ENCODE measurements at regions not wholly inside any gene's neighbourhood (a gene's known extent, or its start where the extent isn't known, plus 50 kb on each side); places are given as distances from the start of the nearest gene placed in this dataset.
"Not testable (repeated sequence)": the region's sequence is repeated elsewhere in the genome, so short reads cannot be mapped to it uniquely, and the experiment has no call there.

- no peak for DNase-seq
These were observed 843.9 kb downstream of the FRK start for GRCh38 chr6:115216835-115217234.

GRCh38 chr6:115214283-115214682, 846.4 kb downstream of the FRK start:
- no peak for DNase-seq

GRCh38 chr6:115203381-115203780, 857.3 kb downstream of the FRK start:
- no peak for DNase-seq

GRCh38 chr6:115194981-115195638, 852.3 kb upstream of the HS3ST5 start:
- no peak for DNase-seq

- DNase-seq, result no peak
These were observed 849.2 kb upstream of the HS3ST5 start for GRCh38 chr6:115191989-115192388.

GRCh38 chr6:115190534-115190933, 847.7 kb upstream of the HS3ST5 start:
- DNase-seq, result no peak

GRCh38 chr6:115175456-115175855, 832.6 kb upstream of the HS3ST5 start:
- DNase-seq, result not testable (repeated sequence)

- DNase-seq, result not testable (repeated sequence)
These were observed 823.1 kb upstream of the HS3ST5 start for GRCh38 chr6:115165912-115166311.

GRCh38 chr6:115159733-115160132, 816.9 kb upstream of the HS3ST5 start:
- DNase-seq, result no peak

GRCh38 chr6:115137910-115138309, 795.1 kb upstream of the HS3ST5 start:
- no peak for DNase-seq

GRCh38 chr6:115133790-115134189, 791.0 kb upstream of the HS3ST5 start:
- no peak for DNase-seq

- DNase-seq, result no peak
These were observed 789.1 kb upstream of the HS3ST5 start for GRCh38 chr6:115131709-115132490.

- not testable (repeated sequence) for DNase-seq
These were observed 778.7 kb upstream of the HS3ST5 start for GRCh38 chr6:115121513-115121912.

- DNase-seq, result no peak
These were observed 777.6 kb upstream of the HS3ST5 start for GRCh38 chr6:115120391-115120790.

- DNase-seq, result no peak
These were observed 748.6 kb upstream of the HS3ST5 start for GRCh38 chr6:115091461-115091860.

- no peak for DNase-seq
These were observed 735.7 kb upstream of the HS3ST5 start for GRCh38 chr6:115078555-115078954.

- no peak for DNase-seq
These were observed 729.1 kb upstream of the HS3ST5 start for GRCh38 chr6:115071962-115072361.

GRCh38 chr6:115067690-115068447, 725.0 kb upstream of the HS3ST5 start:
- no peak for DNase-seq

- no peak for DNase-seq
These were observed 721.9 kb upstream of the HS3ST5 start for GRCh38 chr6:115064680-115065079.

- DNase-seq, result no peak
These were observed 717.8 kb upstream of the HS3ST5 start for GRCh38 chr6:115060581-115060980.

- no peak for DNase-seq
These were observed 715.8 kb upstream of the HS3ST5 start for GRCh38 chr6:115058414-115059211.

GRCh38 chr6:115055579-115055978, 712.8 kb upstream of the HS3ST5 start:
- no peak for DNase-seq

- not testable (repeated sequence) for DNase-seq
These were observed 711.4 kb upstream of the HS3ST5 start for GRCh38 chr6:115054242-115054641.

Measured in CD4-positive, alpha-beta T cell treated with Interleukin-10 for 1 hour (primary cell).